SK-N-SH (cell line): ENCODE measurements at regions not wholly inside any gene's neighbourhood (a gene's known extent, or its start where the extent isn't known, plus 50 kb on each side); places are given as distances from the start of the nearest gene placed in this dataset.

Source experiments
- CTCF ChIA-PET: fragments of 300-600, 350-600 bp; formaldehyde crosslinking; extraction: SDS; loops from one replicate; lab custom pipeline; 2021; lab: Yijun Ruan, JAX
- POLR2A ChIA-PET: fragments of 350-600 bp; sonication (Branson Sonifier 250); formaldehyde crosslinking; extraction: SDS; loops from one replicate; lab custom pipeline; 2020; ENCODE audit warnings: antibody characterized with exemption, inconsistent platforms; lab: Yijun Ruan, JAX
- DNase-seq: peaks from one replicate; pipeline ENCODE4 v3.0.0; 2012
- H2AFZ ChIP-seq: fragments of 200-600 bp; sonication (generic); 2 replicates; pipeline ENCODE4 v1.8.1; 2016; ENCODE audit warnings: antibody characterized with exemption, mild to moderate bottlenecking, low read depth
- H3F3A ChIP-seq: fragments of 200-600 bp; sonication (generic); replicated peaks from 2 replicates; pipeline ENCODE3; 2016; ENCODE audit warnings: antibody characterized with exemption, mild to moderate bottlenecking; ENCODE audit not compliant: insufficient read depth
- H3K27ac ChIP-seq, 2 experiments: fragments of 200-500 bp in 1 of 2; fragments of 200-600 bp in 1 of 2; sonication (Bioruptor generic) in 1 of 2; sonication (generic), shearing (Covaris generic) in 1 of 2; 2 replicates each; pipeline versions ENCODE4 v1.5.1 to v1.6.1; 2014 to 2016; ENCODE audit warnings: low read depth in 2 of 2, inconsistent platforms in 1 of 2, low read length in 1 of 2, mild to moderate bottlenecking in 1 of 2, mixed read lengths in 1 of 2
- H3K27me3 ChIP-seq: fragments of 200-600 bp; sonication (generic), shearing (Covaris generic); 2 replicates; pipeline ENCODE4 v1.6.1; 2016; ENCODE audit warnings: mixed run types; ENCODE audit not compliant: insufficient read depth
- H3K36me3 ChIP-seq, 2 experiments: fragments of 200-500 bp in 1 of 2; fragments of 200-600 bp in 1 of 2; sonication (Bioruptor generic) in 1 of 2; sonication (generic) in 1 of 2; replicated peaks in 1 of 2; 2 replicates each; pipeline versions ENCODE3 to v1.5.1; 2014 to 2016; ENCODE audit warnings: low read length in 1 of 2, mild to moderate bottlenecking in 1 of 2; ENCODE audit not compliant: insufficient read depth in 2 of 2, control insufficient read depth in 1 of 2
- H3K4me1 ChIP-seq, 2 experiments: fragments of 200-500 bp in 1 of 2; fragments of 200-600 bp in 1 of 2; sonication (Bioruptor generic) in 1 of 2; sonication (generic), shearing (Covaris generic) in 1 of 2; 2 replicates each; pipeline versions ENCODE4 v1.5.1 to v1.6.1; 2014 to 2016; ENCODE audit warnings: low read depth in 1 of 2, low read length in 1 of 2, mixed run types in 1 of 2; ENCODE audit not compliant: insufficient read depth in 2 of 2, control insufficient read depth in 1 of 2
- H3K4me2 ChIP-seq: fragments of 200-600 bp; sonication (generic), shearing (Covaris generic); 2 replicates; pipeline ENCODE4 v1.6.1; 2017; ENCODE audit warnings: mixed run types
- H3K4me3 ChIP-seq, 2 experiments: fragments of 200-500 bp in 1 of 2; fragments of 200-600 bp in 1 of 2; sonication (Bioruptor generic) in 1 of 2; sonication (generic), shearing (Covaris generic) in 1 of 2; 2 replicates each; pipeline versions ENCODE4 v1.5.1 to v1.8.1; 2014 to 2016; ENCODE audit warnings: low read depth in 2 of 2, inconsistent platforms in 1 of 2, low read length in 1 of 2, mild to moderate bottlenecking in 1 of 2, mixed read lengths in 1 of 2, moderate library complexity in 1 of 2
- H3K79me2 ChIP-seq: fragments of 200-600 bp; sonication (generic); 2 replicates; pipeline ENCODE4 v1.8.1; 2017; ENCODE audit warnings: mild to moderate bottlenecking; ENCODE audit not compliant: insufficient read depth
- H3K9ac ChIP-seq: fragments of 200-600 bp; sonication (generic); 2 replicates; pipeline ENCODE4 v1.6.1; 2017; ENCODE audit warnings: mixed run types
- H3K9me2 ChIP-seq: fragments of 200-600 bp; sonication (generic); 2 replicates; pipeline ENCODE4 v1.6.1; 2017; ENCODE audit warnings: mixed run types
- H3K9me3 ChIP-seq: fragments of 200-600 bp; sonication (generic); 2 replicates; pipeline ENCODE4 v1.6.1; 2017; ENCODE audit warnings: mixed run types, mild to moderate bottlenecking, moderate library complexity
- H4K20me1 ChIP-seq: fragments of 200-600 bp; sonication (generic); 2 replicates; pipeline ENCODE4 v1.6.1; 2017; ENCODE audit warnings: mild to moderate bottlenecking, mixed run types; ENCODE audit not compliant: insufficient read depth
- CHD2 ChIP-seq: fragments of 150-350 bp; IDR thresholded peaks from 2 replicates; pipeline ENCODE4 v1.6.1; 2018; ENCODE audit warnings: low read length; ENCODE audit not compliant: partially characterized antibody
- ELF1 ChIP-seq: IDR thresholded peaks from 2 replicates; pipeline ENCODE4 v1.4.0; 2012
- FOXJ3 ChIP-seq: sonication (generic); formaldehyde crosslinking; IDR thresholded peaks from 2 replicates; pipeline ENCODE4 v1.5.1; 2020; ENCODE audit warnings: mild to moderate bottlenecking, missing genetic modification reagents
- MEF2A ChIP-seq: IDR thresholded peaks from 2 replicates; pipeline ENCODE4 v1.4.0; 2012; ENCODE audit warnings: low read depth, borderline replicate concordance
- NFIC ChIP-seq: IDR thresholded peaks from 2 replicates; pipeline ENCODE4 v1.4.0; 2012; ENCODE audit warnings: borderline replicate concordance
- NRF1 ChIP-seq: IDR thresholded peaks from 2 replicates; pipeline ENCODE4 v1.6.1; 2012; ENCODE audit warnings: low read depth, mild to moderate bottlenecking, low read length
- PBX3 ChIP-seq: IDR thresholded peaks from 2 replicates; pipeline ENCODE4; 2012
- RAD21 ChIP-seq: IDR thresholded peaks from 2 replicates; pipeline ENCODE4 v1.6.1; 2012; ENCODE audit warnings: mild to moderate bottlenecking, low read length
- RXRA ChIP-seq: IDR thresholded peaks from 2 replicates; pipeline ENCODE4 v1.4.0; 2012; ENCODE audit warnings: low read depth, mild to moderate bottlenecking, borderline replicate concordance
- SIN3A ChIP-seq: IDR thresholded peaks from 2 replicates; pipeline ENCODE4 v1.6.1; 2012; ENCODE audit warnings: low read depth, mild to moderate bottlenecking, low read length, moderate library complexity, borderline replicate concordance
- TCF12 ChIP-seq: IDR thresholded peaks from 2 replicates; pipeline ENCODE4 v1.4.0; 2012
- TEAD4 ChIP-seq: IDR thresholded peaks from 2 replicates; pipeline ENCODE4 v1.4.0; 2012; ENCODE audit warnings: mild to moderate bottlenecking, borderline replicate concordance; ENCODE audit not compliant: insufficient read depth
- USF2 ChIP-seq: fragments of 150-350 bp; IDR thresholded peaks from 2 replicates; pipeline ENCODE4 v1.6.1; 2017; ENCODE audit warnings: antibody characterized with exemption, low read length, low read depth, borderline replicate concordance
- YY1 ChIP-seq: IDR thresholded peaks from 2 replicates; pipeline ENCODE4 v1.4.0; 2012; ENCODE audit warnings: low read depth, mild to moderate bottlenecking
- ZBTB33 ChIP-seq: IDR thresholded peaks from 2 replicates; pipeline ENCODE4 v1.4.0; 2012; ENCODE audit warnings: low read depth, borderline replicate concordance
- WGBS: methylation state at CpG from one replicate; pipeline ENCODE4 v1.1.6; 2017; ENCODE audit warnings: low lambda C conversion rate; 5-methylcytosine and 5-hydroxymethylcytosine counted together
- TF ChIP-seq, protein P1 (sequence below): IDR thresholded peaks from 2 replicates; pipeline ENCODE4 v1.4.0; 2012; ENCODE audit warnings: low read depth
- TF ChIP-seq, protein P2 (sequence below): IDR thresholded peaks from 2 replicates; pipeline ENCODE4 v1.4.0; 2012; ENCODE audit warnings: low read depth, borderline replicate concordance
- TF ChIP-seq, protein P3 (sequence below): fragments of 150-350 bp; IDR thresholded peaks from 2 replicates; pipeline ENCODE4 v1.6.1; 2016; ENCODE audit warnings: mild to moderate bottlenecking, low read depth, low read length

DNA sequence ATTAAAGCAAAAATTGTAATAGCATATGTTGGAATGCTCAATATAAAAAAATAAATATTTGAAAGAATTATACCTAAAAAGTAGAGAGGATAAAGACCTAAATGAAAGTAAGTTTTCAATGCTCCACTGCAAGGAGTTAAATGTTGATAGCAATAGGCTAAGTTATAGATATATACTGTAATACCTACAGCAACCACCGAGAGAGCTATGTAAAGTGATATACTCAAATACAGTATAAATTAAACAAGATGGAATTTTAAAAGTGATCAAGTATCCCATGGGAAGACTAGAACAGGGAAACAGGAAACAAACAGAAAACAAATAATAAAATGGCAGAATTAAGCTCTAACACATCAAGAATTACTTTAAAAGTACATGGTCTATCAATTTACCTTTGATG is 73.9 kb downstream of the CASP3 start:
- Histone ChIP-seq H3K27ac (no peak overlapping the region), H3K36me3 (no peaks in the 10 kb centered on the region), H3K9ac (no peak overlapping the region), H4K20me1 (no peaks in the 10 kb centered on the region), H2AFZ (no peak overlapping the region), H3K9me2 (no peaks in the 10 kb centered on the region), H3K4me3 (no peak overlapping the region), H3K27me3 (no peaks in the 10 kb centered on the region), H3K9me3 (no peaks in the 10 kb centered on the region), H3K79me2 (no peaks in the 10 kb centered on the region), H3K4me2 (no peak overlapping the region), H3F3A (peaks cover 7% of the 10 kb centered on the region), H3K4me1 (no peaks in the 10 kb centered on the region; a peak in 1 of 4 replicates)
- POLR2A ChIA-PET: no interaction called here
- CTCF ChIA-PET: interaction anchor here (0.6 kb wide), 1 partner anchor 1386 kb away, joined by 3 read pairs; no protein-coding TSS in a partner anchor
- no peak for DNase-seq
- 41% methylated on average over 1 of the region's 1 CpG for WGBS
- no peak for TF ChIP-seq USF2
- no peak for TF ChIP-seq ZBTB33
- TF ChIP-seq, protein P1, sequence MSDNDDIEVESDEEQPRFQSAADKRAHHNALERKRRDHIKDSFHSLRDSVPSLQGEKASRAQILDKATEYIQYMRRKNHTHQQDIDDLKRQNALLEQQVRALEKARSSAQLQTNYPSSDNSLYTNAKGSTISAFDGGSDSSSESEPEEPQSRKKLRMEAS: no peak

- H3F3A ChIP-seq: peaks cover 7% of the 10 kb centered on the region
- POLR2A ChIA-PET: no interaction called here
- H3K9me2 ChIP-seq: no peaks in the 10 kb centered on the region
- no peaks in the 10 kb centered on the region for H3K79me2 ChIP-seq
- no peaks in the 10 kb centered on the region; a peak in 1 of 4 replicates for H3K4me1 ChIP-seq
- no peaks in the 10 kb centered on the region for H3K36me3 ChIP-seq
- no peaks in the 10 kb centered on the region for H3K27me3 ChIP-seq
- TF ChIP-seq ELF1: no peak
- no peak for TF ChIP-seq NFIC
- TF ChIP-seq YY1: no peak
- TF ChIP-seq TEAD4: no peak
- no peak for TF ChIP-seq RXRA
- TF ChIP-seq FOXJ3: no peak
- no peak for TF ChIP-seq SIN3A
- TF ChIP-seq, protein P2, sequence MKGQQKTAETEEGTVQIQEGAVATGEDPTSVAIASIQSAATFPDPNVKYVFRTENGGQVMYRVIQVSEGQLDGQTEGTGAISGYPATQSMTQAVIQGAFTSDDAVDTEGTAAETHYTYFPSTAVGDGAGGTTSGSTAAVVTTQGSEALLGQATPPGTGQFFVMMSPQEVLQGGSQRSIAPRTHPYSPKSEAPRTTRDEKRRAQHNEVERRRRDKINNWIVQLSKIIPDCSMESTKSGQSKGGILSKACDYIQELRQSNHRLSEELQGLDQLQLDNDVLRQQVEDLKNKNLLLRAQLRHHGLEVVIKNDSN: no peak
- TF ChIP-seq TCF12: no peak
- TF ChIP-seq, protein P3, sequence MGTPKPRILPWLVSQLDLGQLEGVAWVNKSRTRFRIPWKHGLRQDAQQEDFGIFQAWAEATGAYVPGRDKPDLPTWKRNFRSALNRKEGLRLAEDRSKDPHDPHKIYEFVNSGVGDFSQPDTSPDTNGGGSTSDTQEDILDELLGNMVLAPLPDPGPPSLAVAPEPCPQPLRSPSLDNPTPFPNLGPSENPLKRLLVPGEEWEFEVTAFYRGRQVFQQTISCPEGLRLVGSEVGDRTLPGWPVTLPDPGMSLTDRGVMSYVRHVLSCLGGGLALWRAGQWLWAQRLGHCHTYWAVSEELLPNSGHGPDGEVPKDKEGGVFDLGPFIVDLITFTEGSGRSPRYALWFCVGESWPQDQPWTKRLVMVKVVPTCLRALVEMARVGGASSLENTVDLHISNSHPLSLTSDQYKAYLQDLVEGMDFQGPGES: no peak
- TF ChIP-seq PBX3: no peak
- no peak for TF ChIP-seq RAD21
- no peak for TF ChIP-seq CHD2
- TF ChIP-seq MEF2A: no peak
- TF ChIP-seq NRF1: no peak
- CTCF ChIA-PET: interaction anchor here (0.6 kb wide), 1 partner anchor 1386 kb away, joined by 3 read pairs; no protein-coding TSS in a partner anchor
- DNase-seq: no peak
- no peaks in the 10 kb centered on the region for H4K20me1 ChIP-seq
- no peak overlapping the region for H2AFZ ChIP-seq
- no peaks in the 10 kb centered on the region for H3K9me3 ChIP-seq
- no peak overlapping the region for H3K4me3 ChIP-seq
- 41% methylated on average over 5 of the region's 5 CpGs for WGBS
- H3K9ac ChIP-seq: no peak overlapping the region
- no peak overlapping the region for H3K4me2 ChIP-seq
- no peak overlapping the region for H3K27ac ChIP-seq
These were observed 74.4 kb downstream of the CASP3 start for GRCh38 chr4:184574861-184575260.
